Kidney (tissue), 13 donors: ENCODE measurements at regions not wholly inside any gene's neighbourhood (a gene's known extent, or its start where the extent isn't known, plus 50 kb on each side); places are given as distances from the start of the nearest gene placed in this dataset.
"Not testable (repeated sequence)": the region's sequence is repeated elsewhere in the genome, so short reads cannot be mapped to it uniquely, and the experiment has no call there.

ENCODE experiments used
- DNase-seq, 5 donors: peaks; one replicate each; pipeline ENCODE4 v3.0.0-alpha.2; 2013 to 2020
- FAIRE-seq: peaks from 2 replicates; lab custom pipeline; 2012; peaks lifted over from hg19 to GRCh38; lab: Jason Lieb, UNC
- H3K27ac ChIP-seq, 2 donors: one replicate each; pipeline ENCODE4 v1.7.0; 2013; ENCODE audit warnings: low read depth in 2 of 2, low read length in 2 of 2, inconsistent platforms in 1 of 2
- H3K27me3 ChIP-seq: one replicate; pipeline ENCODE4 v1.7.1; 2013; ENCODE audit warnings: low read length, inconsistent platforms; ENCODE audit not compliant: control insufficient read depth, insufficient read depth
- H3K36me3 ChIP-seq, 3 donors: one replicate each; pipeline versions ENCODE4 v1.7.0 to v1.7.1; 2013; ENCODE audit warnings: low read length in 3 of 3, control low read depth in 1 of 3, inconsistent platforms in 1 of 3; ENCODE audit not compliant: insufficient read depth in 3 of 3, control insufficient read depth in 2 of 3
- H3K4me1 ChIP-seq, 3 donors: one replicate each; pipeline versions ENCODE4 v1.7.0 to v1.7.1; 2013; ENCODE audit warnings: low read length in 3 of 3, inconsistent platforms in 1 of 3, low read depth in 1 of 3; ENCODE audit not compliant: control insufficient read depth in 2 of 3, insufficient read depth in 2 of 3
- H3K4me3 ChIP-seq, 3 donors: one replicate each; pipeline versions ENCODE4 v1.7.0 to v1.8.1; 2013; ENCODE audit warnings: low read length in 3 of 3, control low read depth in 1 of 3, inconsistent platforms in 1 of 3
- H3K9ac ChIP-seq, 3 donors: one replicate each; pipeline versions ENCODE4 v1.7.0 to v1.7.1; 2013; ENCODE audit warnings: low read length in 3 of 3, control low read depth in 1 of 3, inconsistent platforms in 1 of 3
- H3K9me3 ChIP-seq, 3 donors: one replicate each; pipeline versions ENCODE4 v1.7.0 to v1.7.1; 2013; ENCODE audit warnings: low read length in 3 of 3, control low read depth in 1 of 3, inconsistent platforms in 1 of 3; ENCODE audit not compliant: control insufficient read depth in 2 of 3, insufficient read depth in 1 of 3
- CTCF ChIP-seq: IDR thresholded peaks from 3 replicates; pipeline ENCODE4 v1.5.1; 2012; ENCODE audit warnings: mild to moderate bottlenecking, moderate library complexity, borderline replicate concordance; ENCODE audit not compliant: insufficient read depth; ENCODE audit errors: extremely low read depth
- intact Hi-C: fragments of 100-400 bp; cut with DNase I; formaldehyde crosslinking; loops from one replicate; pipeline ENCODE4 v1.11.1; 2022
- donor health status: control.
- donor health status: control.
- donor health status: control.
- donor health status: control.
- donor health status: control.
- donor health status: DM: yes; HTN: yes; CAD: no.
- donor health status: Normal renal cell carcinoma (clear cell type).

GRCh38 chr14:49960453-49960852 lies 67.6 kb downstream of the ARF6 start:
- H3K36me3 ChIP-seq, result no peaks in the 10 kb centered on the region
- H3K4me3 ChIP-seq, result no peak overlapping the region
- H3K27ac ChIP-seq, result peak overlapping the region in 1 of 2 donors; percentile 53
- H3K4me1 ChIP-seq, result peaks cover 0 to 3% (median 0%) of the 10 kb centered on the region in 3 donors
- DNase-seq (no peak), FAIRE-seq (no peak)
- no peaks in the 10 kb centered on the region for H3K27me3 ChIP-seq
- no peak for TF ChIP-seq CTCF
- H3K9me3 ChIP-seq, result no peaks in the 10 kb centered on the region
- H3K9ac ChIP-seq, result peak overlapping the region in 1 of 3 donors; percentile 20
- intact Hi-C loops, result no loop called here

GRCh38 chr14:49961270-49962222 lies 68.7 kb downstream of the ARF6 start:
- no peak for DNase-seq
- H3K4me1 ChIP-seq, result peaks cover 0 to 11% (median 0%) of the 10 kb centered on the region in 3 donors
- H3K9ac ChIP-seq, result no peak overlapping the region
- intact Hi-C loops, result no loop called here
- H3K9me3 ChIP-seq, result no peaks in the 10 kb centered on the region
- H3K27me3 ChIP-seq, result no peaks in the 10 kb centered on the region
- no peaks in the 10 kb centered on the region for H3K36me3 ChIP-seq
- FAIRE-seq, result no peak
- TF ChIP-seq CTCF, result no peak
- H3K27ac ChIP-seq, result peak overlapping the region in 1 of 2 donors; percentile 14
- no peak overlapping the region for H3K4me3 ChIP-seq

- Histone ChIP-seq H3K9me3 (no peaks in the 10 kb centered on the region), H3K27me3 (no peaks in the 10 kb centered on the region), H3K9ac (no peak overlapping the region), H3K4me1 (peaks cover 2 to 13% (median 3%) of the 10 kb centered on the region in 3 donors), H3K27ac (no peak overlapping the region), H3K36me3 (no peaks in the 10 kb centered on the region), H3K4me3 (no peak overlapping the region)
- DNase-seq (peak in 3 of 5 donors; percentile 32 to 85 (median 36)), FAIRE-seq (no peak)
- TF ChIP-seq CTCF, result no peak
- intact Hi-C loops, result no loop called here
Measured at GRCh38 chr14:49962621-49963020, 69.7 kb downstream of the ARF6 start.

- H3K27ac ChIP-seq, H3K9me3 ChIP-seq, FAIRE-seq, H3K27me3 ChIP-seq, H3K4me3 ChIP-seq, DNase-seq, H3K9ac ChIP-seq, H3K36me3 ChIP-seq, intact Hi-C loops: not testable (repeated sequence)
- H3K4me1 ChIP-seq, result peaks cover 2 to 12% (median 5%) of the 10 kb centered on the region in 3 donors
Measured at GRCh38 chr14:49965068-49965651, 72.3 kb downstream of the ARF6 start.
